HG02884 (cell line): ENCODE measurements at regions not wholly inside any gene's neighbourhood (a gene's known extent, or its start where the extent isn't known, plus 50 kb on each side); places are given as distances from the start of the nearest gene placed in this dataset.

Experiments used
- ATAC-seq: cut with Tn5 transposase; IDR thresholded peaks from one replicate; pipeline ENCODE4 v1.9.1; 2021; ENCODE audit warnings: mild to moderate bottlenecking, moderate library complexity; ENCODE audit not compliant: unreplicated experiment

DNA sequence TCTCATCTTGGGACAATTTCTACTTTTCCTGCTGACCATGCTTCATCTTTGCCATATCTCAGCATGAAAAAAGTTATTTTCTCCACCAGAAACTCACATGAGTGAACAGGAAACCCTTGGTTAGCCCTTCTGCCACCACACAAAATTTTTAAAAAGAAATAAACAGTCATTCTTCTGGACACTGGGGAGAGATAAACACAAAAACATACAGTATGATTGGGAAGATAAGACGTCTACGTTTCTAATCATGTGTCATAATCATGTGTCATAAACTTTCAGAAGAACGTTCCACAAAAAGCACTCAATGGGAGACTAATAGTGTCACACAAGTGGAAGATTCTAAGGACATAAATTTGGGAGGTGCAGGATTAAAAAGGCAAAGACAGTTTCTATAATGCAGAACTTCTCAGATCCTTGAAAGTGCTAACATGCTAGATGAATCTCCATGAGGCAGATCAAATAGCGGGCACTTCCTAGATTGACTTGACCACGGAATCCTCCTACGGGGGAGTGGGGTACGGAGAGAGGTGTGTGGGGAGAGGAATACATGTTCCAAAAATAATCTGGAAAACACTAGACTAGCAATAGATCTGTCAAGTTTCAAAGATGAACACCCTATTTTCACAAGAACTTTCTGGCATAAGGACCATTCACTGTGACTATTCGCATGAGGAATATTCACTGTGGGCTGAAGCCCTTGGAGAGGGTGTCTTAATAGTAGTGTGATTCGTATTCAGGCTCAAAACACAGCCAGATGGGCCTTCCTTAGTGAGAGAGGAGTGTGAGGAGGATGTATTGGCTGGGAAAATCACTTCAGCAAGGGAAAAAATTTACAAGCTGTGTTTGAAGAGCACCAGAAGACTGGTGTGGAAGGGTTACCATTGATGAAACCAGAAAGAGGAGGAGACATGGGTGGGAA, 206.7 kb downstream of the SETD4 start:
- no peak for ATAC-seq

GRCh38 chr21:35852820-35853219, 207.5 kb downstream of the SETD4 start:
- no peak for ATAC-seq

- no peak for ATAC-seq
Measured at GRCh38 chr21:35850542-35851103, 209.7 kb downstream of the SETD4 start.

DNA sequence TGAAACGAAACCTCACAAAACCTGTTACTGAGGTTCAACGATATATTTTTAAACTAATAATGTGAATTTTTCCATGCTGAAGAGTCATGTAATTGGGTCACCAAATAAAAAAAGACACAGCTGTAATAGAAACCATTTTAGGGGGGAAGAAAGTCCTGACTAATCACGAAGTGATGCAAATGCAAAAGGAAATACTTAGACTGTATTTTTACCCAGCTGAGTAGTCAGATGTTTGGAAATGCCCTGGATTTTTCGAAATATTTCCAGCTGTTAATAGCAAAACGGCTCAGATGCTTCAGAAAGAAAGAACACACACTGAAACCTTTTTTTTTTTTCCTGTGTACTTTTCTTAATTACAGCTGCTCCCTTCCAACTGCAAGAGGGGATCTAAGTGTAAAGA, 210.3 kb downstream of the SETD4 start:
- no peak for ATAC-seq

- no peak for ATAC-seq
Measured at GRCh38 chr21:35849144-35849543, 211.2 kb downstream of the SETD4 start.

DNA sequence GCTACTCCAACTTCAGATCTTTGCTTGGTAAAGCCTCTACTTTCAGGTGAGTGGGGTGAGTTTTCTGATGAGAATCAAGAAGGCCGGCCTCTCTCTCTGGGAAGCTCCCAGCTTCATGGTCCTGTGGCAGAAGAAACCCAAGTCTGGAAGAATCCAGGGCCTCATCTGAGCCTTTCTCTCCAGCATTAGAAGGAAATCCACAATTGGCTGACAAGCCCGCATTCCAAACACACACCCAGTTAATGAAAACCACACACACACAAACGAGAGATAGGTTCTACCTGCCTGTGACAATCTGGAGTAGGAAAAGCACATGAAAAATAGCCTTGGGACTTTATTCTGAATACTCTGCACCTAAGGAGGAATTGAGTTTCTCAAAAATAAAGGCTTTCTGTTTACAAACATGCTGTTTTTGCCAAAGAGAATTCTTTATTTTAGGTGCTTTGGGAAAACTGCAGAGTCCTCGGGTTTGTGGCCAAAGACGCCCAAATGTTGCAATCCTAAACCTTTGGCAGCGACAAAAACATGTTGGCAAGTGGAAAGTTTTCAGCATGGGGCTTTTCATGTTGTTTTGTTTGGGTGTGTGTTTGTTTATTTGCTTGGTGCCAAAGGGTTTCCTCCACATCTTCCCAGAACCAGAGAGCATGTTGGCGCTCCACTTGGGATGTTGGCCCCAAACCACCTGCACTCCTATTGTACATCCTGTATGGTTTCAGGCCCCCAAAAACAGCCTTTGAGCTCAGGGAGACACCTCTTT, 216.2 kb downstream of the SETD4 start:
- ATAC-seq, result no peak

GRCh38 chr21:35840949-35841348, 219.4 kb downstream of the SETD4 start:
- no peak for ATAC-seq

DNA sequence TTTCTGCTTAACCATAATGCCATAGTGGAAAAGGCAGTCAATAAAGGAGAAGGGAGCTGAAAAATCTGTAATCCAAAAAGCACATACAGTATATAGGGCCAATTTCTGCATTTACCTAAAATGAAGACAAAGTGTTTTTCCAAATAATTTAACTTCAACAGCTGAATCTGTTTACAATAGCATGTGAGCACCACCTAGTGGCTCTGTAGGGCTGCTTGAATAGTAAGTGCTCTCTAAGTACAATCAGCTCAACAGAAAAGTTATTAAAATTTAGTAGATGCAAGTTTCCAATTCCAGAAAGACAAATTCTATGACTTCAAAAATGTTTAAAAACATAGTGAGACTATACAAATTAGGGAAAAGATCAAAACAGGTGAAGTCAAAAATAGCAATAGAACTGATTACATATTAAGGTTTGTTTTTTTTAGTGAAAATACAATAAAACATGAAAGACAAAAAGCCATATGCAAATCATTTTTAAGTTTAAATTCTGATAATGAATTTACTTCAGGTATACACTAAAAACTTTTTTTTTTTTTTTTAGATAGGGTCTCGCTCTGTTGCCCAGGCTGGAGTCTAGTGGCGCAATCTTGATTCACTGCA, 220.0 kb downstream of the SETD4 start:
- ATAC-seq, result no peak

DNA sequence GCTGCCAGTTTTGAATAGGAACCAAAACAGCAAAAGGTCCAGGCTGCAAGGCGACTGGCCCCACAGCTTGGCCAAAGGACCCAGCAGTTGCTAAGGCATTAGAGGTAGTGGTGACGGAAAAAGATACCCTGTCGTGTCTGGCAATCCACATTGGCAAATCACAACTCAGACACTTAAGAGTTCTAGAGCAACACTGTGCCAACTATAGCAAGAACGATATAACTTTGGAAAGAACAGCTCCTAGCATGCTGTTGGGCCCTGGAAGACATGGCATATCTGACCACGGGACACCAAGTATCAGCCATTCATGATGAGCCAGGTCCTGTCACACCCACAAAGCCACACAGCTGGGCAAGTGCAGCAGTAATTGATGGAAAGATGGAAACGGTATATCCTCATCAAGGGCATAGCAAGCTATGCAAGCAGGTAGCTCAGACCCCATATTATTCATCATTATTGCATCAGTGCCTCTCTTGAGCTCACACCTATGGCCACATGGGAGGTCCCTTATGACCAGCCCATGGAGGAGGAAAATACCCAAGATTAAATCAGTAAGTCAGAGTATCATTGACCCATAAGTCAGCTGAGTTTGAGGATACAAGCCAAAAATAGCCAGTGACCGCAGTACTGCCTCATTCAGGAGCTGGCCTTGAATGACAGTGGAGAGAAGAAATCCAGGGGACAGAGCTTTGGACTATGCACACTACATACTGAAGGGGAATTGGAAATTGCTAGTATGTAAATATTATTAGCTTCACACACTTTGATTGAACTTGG, 221.2 kb downstream of the SETD4 start:
- ATAC-seq, result no peak

GRCh38 chr21:35838350-35838749, 222.0 kb downstream of the SETD4 start:
- ATAC-seq, result no peak

DNA sequence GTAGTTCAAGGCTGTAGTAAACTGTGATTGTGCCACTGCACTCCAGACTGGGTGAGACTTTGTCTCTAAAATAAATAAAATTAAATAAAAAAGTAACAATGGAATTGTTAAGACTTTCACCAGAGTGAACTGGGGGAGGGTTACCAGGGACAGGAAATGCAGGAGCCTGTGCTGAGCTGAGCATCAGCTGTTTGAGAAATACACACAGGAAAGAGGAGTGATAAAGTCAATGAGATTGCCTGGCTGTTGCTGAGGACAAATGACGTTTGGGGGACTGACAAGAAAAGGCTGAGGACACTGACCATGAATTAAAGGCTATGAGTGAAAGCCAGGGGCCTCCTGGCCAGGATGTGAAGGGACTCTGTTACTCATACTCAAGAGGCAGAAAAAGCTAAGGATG, 226.3 kb downstream of the SETD4 start:
- ATAC-seq, result no peak

DNA sequence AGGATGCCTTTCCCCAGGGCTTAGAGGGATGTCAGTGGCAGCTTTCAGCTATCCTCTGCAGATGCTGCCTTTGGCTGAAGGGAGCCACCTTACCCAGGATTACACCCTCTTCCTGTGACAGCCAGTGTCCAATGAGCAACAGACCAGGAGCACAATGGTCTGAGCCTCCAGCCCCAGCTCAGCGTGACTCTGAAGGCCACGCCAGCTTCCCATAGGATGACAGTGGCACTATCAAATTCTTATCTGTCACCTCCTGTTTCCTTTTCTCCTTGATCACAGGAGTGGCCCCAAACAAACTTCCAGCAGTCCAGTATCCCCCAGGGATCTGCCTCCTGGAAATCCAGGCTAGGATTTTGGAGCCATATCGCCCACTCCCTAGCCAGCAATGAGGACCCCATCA, 226.9 kb downstream of the SETD4 start:
- ATAC-seq, result no peak

GRCh38 chr21:35831230-35831629, 229.1 kb downstream of the SETD4 start:
- no peak for ATAC-seq

DNA sequence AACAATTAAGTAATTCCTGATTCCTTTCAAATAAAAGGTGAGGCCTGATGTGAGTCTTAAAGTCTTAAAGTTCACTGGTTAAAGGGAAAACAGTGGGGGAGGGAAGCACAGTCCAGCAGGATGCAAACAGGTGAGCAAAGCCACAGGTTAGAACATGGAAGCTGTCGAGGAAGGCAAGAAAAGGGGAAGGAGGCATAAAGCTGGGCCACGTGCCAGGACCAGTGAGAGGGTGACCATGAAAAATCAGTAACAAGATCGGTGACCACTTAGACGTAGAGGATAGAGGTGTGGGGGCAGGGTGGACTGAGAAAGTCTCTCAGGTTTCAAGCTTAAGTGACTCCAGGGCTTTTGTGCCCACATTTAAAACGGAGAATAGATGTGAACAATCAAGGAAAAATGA, 231.3 kb downstream of the SETD4 start:
- no peak for ATAC-seq

DNA sequence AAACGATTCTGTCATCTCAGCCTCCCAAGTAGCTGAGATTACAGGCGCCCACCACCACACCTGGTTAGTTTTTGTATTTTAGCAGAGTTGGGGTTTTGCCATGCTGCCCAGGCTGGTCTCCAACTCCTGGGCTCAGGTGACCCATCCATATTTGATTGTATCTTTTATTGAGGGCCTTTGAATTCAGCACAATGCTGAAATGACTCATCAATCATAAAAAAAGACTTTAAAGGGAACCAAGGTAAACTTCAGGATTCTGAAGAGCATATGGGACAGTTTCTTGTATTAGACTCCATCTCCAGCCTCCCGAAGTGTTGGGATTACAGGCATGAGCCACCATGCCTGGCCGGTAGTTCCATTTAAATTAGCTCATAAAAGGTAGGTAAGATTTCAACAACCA, 232.2 kb downstream of the SETD4 start:
- ATAC-seq, result no peak

DNA sequence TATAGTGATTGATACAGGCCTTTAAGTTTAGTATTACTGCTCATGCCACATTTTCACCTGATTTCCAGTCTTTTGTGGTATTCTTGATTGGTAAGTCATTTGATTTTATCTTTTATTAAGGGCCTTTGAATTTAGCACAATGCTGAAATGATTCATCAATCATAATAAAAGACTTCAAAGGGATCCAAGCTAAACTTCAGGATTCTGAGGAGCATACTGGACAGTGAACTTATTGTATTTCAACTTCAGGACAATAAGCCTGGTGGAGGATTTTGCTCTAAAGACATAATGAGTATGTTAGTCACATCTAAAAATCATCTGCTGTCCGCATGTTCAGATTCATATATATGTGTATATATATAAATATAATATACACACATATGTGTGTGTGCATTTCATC, 233.3 kb downstream of the SETD4 start:
- no peak for ATAC-seq

DNA sequence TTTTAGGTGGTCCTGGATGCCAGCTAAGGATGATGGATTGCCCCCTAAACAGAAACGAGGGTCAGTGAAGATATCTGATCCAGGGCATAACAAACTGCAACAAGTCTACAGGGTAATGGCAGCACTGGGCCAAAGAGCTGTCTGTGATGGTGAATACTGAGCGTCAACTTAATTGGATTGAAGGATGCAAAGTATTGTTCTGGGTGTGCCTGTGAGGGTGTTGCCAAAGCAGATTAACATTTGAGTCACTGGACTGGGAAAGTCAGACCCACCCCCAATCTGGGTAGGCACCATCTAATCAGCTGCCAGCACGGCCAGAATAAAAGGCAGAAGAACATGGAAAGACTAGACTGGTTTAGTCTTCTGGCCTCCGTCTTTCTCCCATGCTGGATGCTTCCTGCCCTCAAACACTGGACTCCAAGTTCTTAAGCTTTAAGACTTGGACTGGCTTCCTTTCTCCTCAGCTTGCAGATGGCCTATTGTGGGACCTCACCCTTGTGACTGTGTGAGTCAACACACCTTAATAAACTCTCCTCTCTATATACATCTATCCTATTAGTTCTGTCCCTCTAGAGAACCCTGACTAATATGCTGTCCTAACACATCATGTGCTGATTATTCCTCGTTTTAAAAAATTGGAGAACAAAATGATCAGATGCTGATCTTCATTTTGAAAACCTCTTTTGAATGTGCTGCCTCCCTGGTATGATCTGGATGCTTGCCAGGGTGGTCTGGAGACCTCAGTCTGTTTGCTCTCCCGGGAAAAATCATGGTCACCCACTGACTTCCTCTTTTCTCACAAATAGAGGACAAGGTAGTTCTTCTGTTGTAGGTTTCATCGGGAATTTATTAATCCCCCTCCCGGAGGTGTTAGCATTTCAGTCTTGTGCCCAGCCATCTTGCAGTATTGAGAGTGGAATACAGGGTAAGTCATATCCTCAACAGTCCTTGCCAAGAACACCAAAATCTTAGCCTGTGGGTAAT, 234.7 kb downstream of the SETD4 start:
- ATAC-seq, result no peak

- ATAC-seq, result no peak
Measured at GRCh38 chr21:35824136-35824535, 236.2 kb downstream of the SETD4 start.

GRCh38 chr21:35819134-35819533, 241.2 kb downstream of the SETD4 start:
- ATAC-seq, result no peak
